Adrenal gland (tissue), 9 donors: ENCODE measurements at regions not wholly inside any gene's neighbourhood (a gene's known extent, or its start where the extent isn't known, plus 50 kb on each side); places are given as distances from the start of the nearest gene placed in this dataset.
A peak's percentile ranks its signal among the peaks of the same experiment; 100 is the strongest.

ENCODE experiments used
- DNase-seq, 7 donors: peaks; one replicate each; pipeline ENCODE4 v3.0.0-alpha.2; 2019 to 2020
- H3K27ac ChIP-seq, 5 donors: fragments of 200-600 bp; sonication (generic) in 4 of 5; 1 replicate in 3 of 5; 2 replicates in 2 of 5; pipeline versions ENCODE4 v1.5.1 to v1.8.0; 2016 to 2020; ENCODE audit warnings: mild to moderate bottlenecking in 1 of 5
- H3K27me3 ChIP-seq: fragments of 200-600 bp; 2 replicates; pipeline ENCODE4 v1.8.0; 2021
- H3K36me3 ChIP-seq, 2 donors: fragments of 200-600 bp; replicated peaks in 1 of 2; 1 replicate in 1 of 2; 2 replicates in 1 of 2; pipeline versions ENCODE4 v1.5.1 to v1.8.0; 2018 to 2022
- H3K4me1 ChIP-seq, 2 donors: fragments of 200-600 bp; replicated peaks in 1 of 2; 1 replicate in 1 of 2; 2 replicates in 1 of 2; pipeline versions ENCODE4 v1.5.1 to v1.8.0; 2018 to 2021
- H3K4me3 ChIP-seq, 4 donors: fragments of 200-600 bp; sonication (generic) in 3 of 4; one replicate each; pipeline ENCODE4 v1.5.1; 2016 to 2018
- H3K9me3 ChIP-seq, 3 donors: fragments of 200-600 bp; sonication (generic) in 1 of 3; replicated peaks in 1 of 3; 1 replicate in 2 of 3; 2 replicates in 1 of 3; pipeline versions ENCODE4 v1.5.1 to v1.8.0; 2016 to 2021
- CTCF ChIP-seq, 6 experiments: fragments of 450-650 bp in 4 of 6; fragments of 200-600 bp in 2 of 6; sonication (generic) in 1 of 6; IDR thresholded peaks; 1 replicate in 5 of 6; 2 replicates in 1 of 6; pipeline versions ENCODE4 v1.5.1 to v1.8.0; 2016 to 2021; ENCODE audit warnings: antibody characterized with exemption in 6 of 6, mild to moderate bottlenecking in 2 of 6, moderate library complexity in 1 of 6
- POLR2A ChIP-seq, 2 donors: fragments of 450-650 bp; IDR thresholded peaks; one replicate each; pipeline ENCODE4 v1.6.1; 2017; ENCODE audit warnings: antibody characterized with exemption in 2 of 2, mild to moderate bottlenecking in 2 of 2, moderate library complexity in 1 of 2
- WGBS, 4 donors: extraction: QIAGEN DNeasy Blood & Tissue Kit in 2 of 4; methylation state at CpG; one replicate each; pipeline versions ENCODE4 v1.1.5 to v1.1.7; 2013 to 2017; 5-methylcytosine and 5-hydroxymethylcytosine counted together
- intact Hi-C, 2 donors: fragments of 100-400 bp; cut with DNase I; formaldehyde crosslinking; loops; one replicate each; pipeline versions ENCODE4 v1.14.1 to v1.15.0; 2022 to 2023
- donor health status: healthy with polysubstance abuse.
- donor health status: Bipolar disorder and iron deficiency.
- donor health status: DM: yes; HTN: yes; CAD: no.
- donor health status: DM: no; HTN: no; CAD: no.
- donor health status: DM: no; HTN: no; CAD: no.

GRCh38 chr10:21314906-21315644 is 210.4 kb downstream of the SKIDA1 start:
- Histone ChIP-seq H3K27me3 (no peaks in the 10 kb centered on the region), H3K4me3 (peak overlapping the region in 1 of 4 donors; percentile 12), H3K4me1 (peaks cover 25 to 26% of the 10 kb centered on the region in 2 donors), H3K27ac (peak overlapping the region; percentile 8 to 90 (median 73)), H3K9me3 (no peaks in the 10 kb centered on the region), H3K36me3 (no peaks in the 10 kb centered on the region)
- peak; percentile 54 to 85 (median 81) for DNase-seq
- intact Hi-C loops = no loop called here
- WGBS, 4 donors = 20 to 46% (median 26%) methylated on average over 9 to 13 of the region's 13 CpGs
- no peak for TF ChIP-seq CTCF (IDR thresholded peaks at IDR 0.05)
- TF ChIP-seq POLR2A (IDR thresholded peaks at IDR 0.05) = peak in 1 of 2 donors; percentile 19

GRCh38 chr10:21314111-21314626 is 211.3 kb downstream of the SKIDA1 start:
- Histone ChIP-seq H3K4me1 (peaks cover 25 to 26% of the 10 kb centered on the region in 2 donors), H3K27me3 (no peaks in the 10 kb centered on the region), H3K36me3 (no peaks in the 10 kb centered on the region), H3K9me3 (no peaks in the 10 kb centered on the region), H3K27ac (peak overlapping the region in 2 of 5 donors; percentile 2 to 90), H3K4me3 (no peak overlapping the region)
- TF ChIP-seq POLR2A (IDR thresholded peaks at IDR 0.05) (no peak), CTCF (IDR thresholded peaks at IDR 0.05) (no peak)
- peak in 1 of 7 donors; percentile 21 for DNase-seq
- intact Hi-C loops = no loop called here
- 29 to 45% (median 40%) methylated on average over 9 of the region's 9 CpGs for WGBS, 4 donors

- H3K4me3 ChIP-seq = no peak overlapping the region
- 86 to 94% (median 89%) methylated on average over 7 of the region's 7 CpGs for WGBS, 4 donors
- no peaks in the 10 kb centered on the region for H3K36me3 ChIP-seq
- H3K27me3 ChIP-seq = no peaks in the 10 kb centered on the region
- DNase-seq = no peak
- intact Hi-C loops = no loop called here
- peak overlapping the region in 1 of 5 donors; percentile 13 for H3K27ac ChIP-seq
- H3K4me1 ChIP-seq = peaks cover 25 to 26% of the 10 kb centered on the region in 2 donors
- TF ChIP-seq POLR2A (IDR thresholded peaks at IDR 0.05) (no peak), CTCF (IDR thresholded peaks at IDR 0.05) (no peak)
- no peaks in the 10 kb centered on the region for H3K9me3 ChIP-seq
These were observed 211.8 kb downstream of the SKIDA1 start for GRCh38 chr10:21313691-21314090.

- Histone ChIP-seq H3K36me3 (no peaks in the 10 kb centered on the region), H3K9me3 (no peaks in the 10 kb centered on the region), H3K4me3 (no peak overlapping the region), H3K27me3 (no peaks in the 10 kb centered on the region), H3K4me1 (peaks cover 24 to 26% of the 10 kb centered on the region in 2 donors), H3K27ac (no peak overlapping the region)
- intact Hi-C loops = no loop called here
- WGBS, 4 donors = 90 to 100% (median 96%) methylated on average over 4 to 6 of the region's 6 CpGs
- DNase-seq = no peak
- TF ChIP-seq POLR2A (IDR thresholded peaks at IDR 0.05) (no peak), CTCF (IDR thresholded peaks at IDR 0.05) (no peak)
These were observed 214.1 kb downstream of the SKIDA1 start for GRCh38 chr10:21311426-21311825.
